ENCODE measurements at regions not wholly inside any gene's neighbourhood (a gene's known extent, or its start where the extent isn't known, plus 50 kb on each side); places are given as distances from the start of the nearest gene placed in this dataset.

DNA sequence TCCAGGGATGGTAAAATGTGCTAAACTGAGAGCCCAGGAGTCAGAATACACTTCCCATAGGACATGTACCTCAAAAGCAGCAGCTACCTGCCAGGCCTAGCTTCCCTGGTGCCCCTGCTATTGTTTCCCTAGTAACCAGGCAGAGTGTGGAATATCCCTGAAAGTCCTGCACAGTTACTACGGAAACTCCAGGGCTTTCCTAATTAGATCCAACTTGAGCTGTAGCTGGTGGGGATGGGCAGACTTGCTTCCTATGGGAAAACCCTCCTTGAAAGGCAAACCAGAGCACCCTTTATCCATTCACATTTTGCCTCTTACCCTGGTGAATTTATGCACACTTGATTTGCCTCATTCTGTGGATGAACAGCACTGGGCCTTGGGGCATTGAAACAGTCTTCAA lies 559.9 kb upstream of the PBX1 start:
- TF ChIP-seq EZH2 (IDR thresholded peaks at IDR 0.05; ENCODE audit: insufficient read depth, poor library complexity, severe bottlenecking) (no peak), EZH2phosphoT487 (IDR thresholded peaks at IDR 0.05; ENCODE audit: insufficient read depth, low read depth) (no peak)
